Endothelial cell (in vitro differentiated cells): ENCODE measurements at regions not wholly inside any gene's neighbourhood (a gene's known extent, or its start where the extent isn't known, plus 50 kb on each side); places are given as distances from the start of the nearest gene placed in this dataset.

Experiments used
- DNase-seq: peaks from one replicate; pipeline ENCODE4 v3.0.0; 2021; ENCODE audit warnings: low spot score
- H3K27ac Mint-ChIP-seq: one replicate; pipeline ENCODE4 v1.8.0; 2021; ENCODE audit warnings: mixed read lengths, inconsistent platforms; ENCODE audit not compliant: unreplicated experiment
- H3K27me3 Mint-ChIP-seq: one replicate; pipeline ENCODE4 v1.8.0; 2021; ENCODE audit warnings: mild to moderate bottlenecking, moderate library complexity, mixed read lengths, inconsistent platforms; ENCODE audit not compliant: unreplicated experiment
- H3K36me3 Mint-ChIP-seq: one replicate; pipeline ENCODE4 v1.8.0; 2021; ENCODE audit warnings: mild to moderate bottlenecking, low read depth, mixed read lengths, inconsistent platforms; ENCODE audit not compliant: unreplicated experiment
- H3K4me1 Mint-ChIP-seq: one replicate; pipeline ENCODE4 v1.8.0; 2021; ENCODE audit warnings: mild to moderate bottlenecking, mixed read lengths, inconsistent platforms; ENCODE audit not compliant: unreplicated experiment
- H3K4me3 Mint-ChIP-seq: one replicate; pipeline ENCODE4 v1.8.0; 2021; ENCODE audit warnings: mild to moderate bottlenecking, mixed read lengths, inconsistent platforms; ENCODE audit not compliant: unreplicated experiment
- H3K9me3 Mint-ChIP-seq: one replicate; pipeline ENCODE4 v1.8.0; 2021; ENCODE audit warnings: mixed read lengths, inconsistent platforms; ENCODE audit not compliant: unreplicated experiment
- CTCF ChIP-seq: fragments of 200-600 bp; sonication (generic); IDR thresholded peaks from one replicate; pipeline ENCODE4 v1.5.0; 2021; ENCODE audit warnings: antibody characterized with exemption; ENCODE audit not compliant: unreplicated experiment

GRCh38 chr9:7243838-7244237 is 486.1 kb downstream of the KDM4C start:
- Mint-ChIP-seq H3K27ac (no peak overlapping the region), H3K9me3 (no peaks in the 10 kb centered on the region), H3K4me3 (no peak overlapping the region), H3K27me3 (no peaks in the 10 kb centered on the region), H3K4me1 (peaks cover 11% of the 10 kb centered on the region), H3K36me3 (no peaks in the 10 kb centered on the region)
- DNase-seq, result no peak
- no peak for TF ChIP-seq CTCF

GRCh38 chr9:7242126-7242525 is 484.4 kb downstream of the KDM4C start:
- TF ChIP-seq CTCF, result no peak
- H3K4me3 Mint-ChIP-seq, result no peak overlapping the region
- no peaks in the 10 kb centered on the region for H3K9me3 Mint-ChIP-seq
- no peaks in the 10 kb centered on the region for H3K36me3 Mint-ChIP-seq
- H3K27ac Mint-ChIP-seq, result no peak overlapping the region
- H3K27me3 Mint-ChIP-seq, result no peaks in the 10 kb centered on the region
- H3K4me1 Mint-ChIP-seq, result peaks cover 11% of the 10 kb centered on the region
- DNase-seq, result no peak

- TF ChIP-seq CTCF, result no peak
- no peak for DNase-seq
- H3K9me3 Mint-ChIP-seq, result no peaks in the 10 kb centered on the region
- H3K4me1 Mint-ChIP-seq, result peaks cover 11% of the 10 kb centered on the region
- no peaks in the 10 kb centered on the region for H3K36me3 Mint-ChIP-seq
- H3K27me3 Mint-ChIP-seq, result no peaks in the 10 kb centered on the region
- no peak overlapping the region for H3K4me3 Mint-ChIP-seq
- no peak overlapping the region for H3K27ac Mint-ChIP-seq
These were observed 483.9 kb downstream of the KDM4C start for GRCh38 chr9:7241694-7242093.

GRCh38 chr9:7240569-7241311 is 483.0 kb downstream of the KDM4C start:
- Mint-ChIP-seq H3K4me1 (peaks cover 4% of the 10 kb centered on the region), H3K27me3 (no peaks in the 10 kb centered on the region), H3K9me3 (no peaks in the 10 kb centered on the region), H3K36me3 (no peaks in the 10 kb centered on the region), H3K4me3 (no peak overlapping the region), H3K27ac (no peak overlapping the region)
- no peak for DNase-seq
- no peak for TF ChIP-seq CTCF

- H3K4me1 Mint-ChIP-seq, result peaks cover 7% of the 10 kb centered on the region
- no peak for TF ChIP-seq CTCF
- no peak overlapping the region for H3K27ac Mint-ChIP-seq
- DNase-seq, result no peak
- no peak overlapping the region for H3K4me3 Mint-ChIP-seq
- H3K27me3 Mint-ChIP-seq, result no peaks in the 10 kb centered on the region
- H3K36me3 Mint-ChIP-seq, result no peaks in the 10 kb centered on the region
- no peaks in the 10 kb centered on the region for H3K9me3 Mint-ChIP-seq
These were observed 481.9 kb downstream of the KDM4C start for GRCh38 chr9:7239708-7240107.
